GM18502 (cell line): ENCODE measurements at regions not wholly inside any gene's neighbourhood (a gene's known extent, or its start where the extent isn't known, plus 50 kb on each side); places are given as distances from the start of the nearest gene placed in this dataset.
"Not testable (repeated sequence)": the region's sequence is repeated elsewhere in the genome, so short reads cannot be mapped to it uniquely, and the experiment has no call there.

Experiments used
- ATAC-seq: cut with Tn5 transposase; IDR thresholded peaks from one replicate; pipeline ENCODE4 v1.9.1; 2021; ENCODE audit warnings: mild to moderate bottlenecking; ENCODE audit not compliant: unreplicated experiment, poor library complexity

GRCh38 chr2:4221434-4221833 lies 518.1 kb downstream of the DCDC2C start:
- ATAC-seq, result no peak

GRCh38 chr2:4221845-4222244 lies 518.5 kb downstream of the DCDC2C start:
- ATAC-seq, result no peak

- ATAC-seq, result not testable (repeated sequence)
These were observed 541.0 kb downstream of the DCDC2C start for GRCh38 chr2:4244422-4244821.

GRCh38 chr2:4246364-4247131 lies 543.2 kb downstream of the DCDC2C start:
- no peak for ATAC-seq

- ATAC-seq, result no peak
These were observed 544.4 kb downstream of the DCDC2C start for GRCh38 chr2:4247791-4248190.

- ATAC-seq, result no peak
These were observed 552.1 kb downstream of the DCDC2C start for GRCh38 chr2:4255491-4255890.

- no peak for ATAC-seq
These were observed 553.0 kb downstream of the DCDC2C start for GRCh38 chr2:4256351-4256750.

GRCh38 chr2:4258563-4258962 lies 555.2 kb downstream of the DCDC2C start:
- ATAC-seq, result no peak

- no peak for ATAC-seq
These were observed 562.6 kb downstream of the DCDC2C start for GRCh38 chr2:4265936-4266335.

GRCh38 chr2:4269885-4270284 lies 566.5 kb downstream of the DCDC2C start:
- ATAC-seq, result no peak

GRCh38 chr2:4272261-4272858 lies 569.0 kb downstream of the DCDC2C start:
- ATAC-seq, result no peak

GRCh38 chr2:4278392-4278791 lies 575.0 kb downstream of the DCDC2C start:
- no peak for ATAC-seq

GRCh38 chr2:4279431-4279830 lies 576.1 kb downstream of the DCDC2C start:
- no peak for ATAC-seq

- no peak for ATAC-seq
These were observed 588.1 kb downstream of the DCDC2C start for GRCh38 chr2:4291430-4291829.

GRCh38 chr2:4295680-4296079 lies 592.3 kb downstream of the DCDC2C start:
- ATAC-seq, result no peak

GRCh38 chr2:4300616-4301015 lies 597.2 kb downstream of the DCDC2C start:
- no peak for ATAC-seq

- ATAC-seq, result no peak
These were observed 621.2 kb downstream of the DCDC2C start for GRCh38 chr2:4324531-4324930.

GRCh38 chr2:4336864-4337263 lies 633.5 kb downstream of the DCDC2C start:
- ATAC-seq, result no peak

- ATAC-seq, result no peak
These were observed 635.0 kb downstream of the DCDC2C start for GRCh38 chr2:4338345-4338744.

GRCh38 chr2:4340536-4340935 lies 637.2 kb downstream of the DCDC2C start:
- no peak for ATAC-seq

GRCh38 chr2:4346628-4347027 lies 643.3 kb downstream of the DCDC2C start:
- no peak for ATAC-seq

GRCh38 chr2:4353668-4354067 lies 650.3 kb downstream of the DCDC2C start:
- ATAC-seq, result no peak
